ENCODE measurements at regions not wholly inside any gene's neighbourhood (a gene's known extent, or its start where the extent isn't known, plus 50 kb on each side); places are given as distances from the start of the nearest gene placed in this dataset.
A peak's percentile ranks its signal among the peaks of the same experiment; 100 is the strongest.

GRCh38 chr1:101290922-101291561, 54.2 kb downstream of the S1PR1 start:
- no peak overlapping the region for H3K9ac ChIP-seq (ENCODE audit: insufficient read length)
- H3K27ac ChIP-seq: no peak overlapping the region
- H3K4me3 ChIP-seq: no peak overlapping the region
- TF ChIP-seq EZH2 (IDR thresholded peaks at IDR 0.05): no peak
- no peak for TF ChIP-seq FOXP2 (optimal IDR thresholded peaks at IDR 0.05; ENCODE audit: control extremely low read depth, extremely low read length, insufficient read depth)
- TF ChIP-seq POLR2AphosphoS5 (IDR thresholded peaks at IDR 0.05; ENCODE audit: borderline replicate concordance, low read depth, low read length): no peak
- no peaks in the 10 kb centered on the region for H3K36me3 ChIP-seq (ENCODE audit: insufficient read depth, low read length)
- no peak for DNase-seq (ENCODE audit: low read depth, low spot score)
- no peaks in the 10 kb centered on the region for H3K9me3 ChIP-seq (ENCODE audit: low read depth, low read length)

- no peak overlapping the region for H3K27ac ChIP-seq
- peak overlapping the region; percentile 5; the same call in 1 of the 2 replicates for H3K4me3 ChIP-seq
- DNase-seq (ENCODE audit: low read depth, low spot score): no peak
- no peaks in the 10 kb centered on the region for H3K36me3 ChIP-seq (ENCODE audit: insufficient read depth, low read length)
- H3K9me3 ChIP-seq (ENCODE audit: low read depth, low read length): no peaks in the 10 kb centered on the region
- TF ChIP-seq FOXP2 (optimal IDR thresholded peaks at IDR 0.05; ENCODE audit: control extremely low read depth, extremely low read length, insufficient read depth): no peak
- TF ChIP-seq POLR2AphosphoS5 (IDR thresholded peaks at IDR 0.05; ENCODE audit: borderline replicate concordance, low read depth, low read length): no peak
- no peak for TF ChIP-seq EZH2 (IDR thresholded peaks at IDR 0.05)
- H3K9ac ChIP-seq (ENCODE audit: insufficient read length): no peak overlapping the region
These were observed 55.0 kb downstream of the S1PR1 start for GRCh38 chr1:101291562-101292380.

GRCh38 chr1:101293461-101294051, 56.7 kb downstream of the S1PR1 start:
- no peak for DNase-seq (ENCODE audit: low read depth, low spot score)
- Histone ChIP-seq H3K9ac (ENCODE audit: insufficient read length) (no peak overlapping the region), H3K36me3 (ENCODE audit: insufficient read depth, low read length) (no peaks in the 10 kb centered on the region), H3K27ac (no peak overlapping the region), H3K4me3 (no peak overlapping the region), H3K9me3 (ENCODE audit: low read depth, low read length) (no peaks in the 10 kb centered on the region)
- no peak for TF ChIP-seq EZH2 (IDR thresholded peaks at IDR 0.05)
- TF ChIP-seq POLR2AphosphoS5 (IDR thresholded peaks at IDR 0.05; ENCODE audit: borderline replicate concordance, low read depth, low read length): no peak
- TF ChIP-seq FOXP2 (optimal IDR thresholded peaks at IDR 0.05; ENCODE audit: control extremely low read depth, extremely low read length, insufficient read depth): no peak

- Histone ChIP-seq H3K9ac (ENCODE audit: insufficient read length) (no peak overlapping the region), H3K27ac (no peak overlapping the region), H3K36me3 (ENCODE audit: insufficient read depth, low read length) (no peaks in the 10 kb centered on the region), H3K4me3 (no peak overlapping the region), H3K9me3 (ENCODE audit: low read depth, low read length) (no peaks in the 10 kb centered on the region)
- no peak for DNase-seq (ENCODE audit: low read depth, low spot score)
- TF ChIP-seq EZH2 (IDR thresholded peaks at IDR 0.05) (no peak), POLR2AphosphoS5 (IDR thresholded peaks at IDR 0.05; ENCODE audit: borderline replicate concordance, low read depth, low read length) (no peak), FOXP2 (optimal IDR thresholded peaks at IDR 0.05; ENCODE audit: control extremely low read depth, extremely low read length, insufficient read depth) (no peak)
These were observed 58.4 kb downstream of the S1PR1 start for GRCh38 chr1:101295209-101295608.

DNA sequence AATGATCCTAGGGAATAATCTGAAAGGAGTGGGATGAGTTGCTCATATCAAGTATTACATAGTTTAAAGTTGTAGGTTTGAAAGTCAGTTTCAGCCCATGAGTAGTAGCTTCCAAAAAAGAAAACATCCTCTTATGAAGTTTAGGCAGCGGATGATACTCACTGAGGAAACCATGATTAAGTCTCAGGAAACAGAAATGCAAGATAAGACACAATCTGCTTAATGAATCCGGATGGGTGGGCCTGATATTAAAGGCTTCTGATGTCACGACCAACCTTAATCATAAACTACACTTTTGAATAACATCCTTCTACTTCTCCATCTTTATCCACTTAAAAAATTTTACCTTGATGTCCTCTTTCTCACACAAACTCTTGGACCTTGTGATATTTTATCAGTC, 61.8 kb downstream of the S1PR1 start:
- Histone ChIP-seq H3K4me3 (no peak overlapping the region), H3K36me3 (ENCODE audit: insufficient read depth, low read length) (no peaks in the 10 kb centered on the region), H3K9ac (ENCODE audit: insufficient read length) (no peak overlapping the region), H3K9me3 (ENCODE audit: low read depth, low read length) (no peaks in the 10 kb centered on the region), H3K27ac (no peak overlapping the region)
- TF ChIP-seq FOXP2 (optimal IDR thresholded peaks at IDR 0.05; ENCODE audit: control extremely low read depth, extremely low read length, insufficient read depth) (no peak), EZH2 (IDR thresholded peaks at IDR 0.05) (no peak), POLR2AphosphoS5 (IDR thresholded peaks at IDR 0.05; ENCODE audit: borderline replicate concordance, low read depth, low read length) (no peak)
- no peak for DNase-seq (ENCODE audit: low read depth, low spot score)

DNA sequence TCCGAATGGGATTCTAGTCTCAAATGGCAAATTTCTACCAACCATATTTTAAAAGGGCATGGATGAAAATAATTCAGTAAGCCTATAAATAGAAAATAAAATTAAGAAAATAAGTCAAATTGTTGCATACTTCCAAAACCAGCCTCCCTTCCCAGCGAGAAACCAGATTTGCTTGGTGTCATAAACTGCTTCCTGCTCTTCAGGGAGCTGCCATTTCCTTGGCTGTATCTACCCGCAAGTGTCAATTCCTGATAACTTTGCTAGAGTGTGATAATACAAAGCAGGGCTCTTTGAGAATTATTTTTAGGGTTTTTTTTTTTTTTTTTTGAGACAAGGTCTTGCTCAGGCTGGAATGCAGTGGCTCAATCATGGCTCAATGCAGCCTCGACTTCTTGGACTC, 62.3 kb downstream of the S1PR1 start:
- Histone ChIP-seq H3K9me3 (ENCODE audit: low read depth, low read length) (no peaks in the 10 kb centered on the region), H3K9ac (ENCODE audit: insufficient read length) (no peak overlapping the region), H3K4me3 (no peak overlapping the region), H3K27ac (no peak overlapping the region), H3K36me3 (ENCODE audit: insufficient read depth, low read length) (no peaks in the 10 kb centered on the region)
- DNase-seq (ENCODE audit: low read depth, low spot score): no peak
- TF ChIP-seq POLR2AphosphoS5 (IDR thresholded peaks at IDR 0.05; ENCODE audit: borderline replicate concordance, low read depth, low read length): no peak
- no peak for TF ChIP-seq EZH2 (IDR thresholded peaks at IDR 0.05)
- TF ChIP-seq FOXP2 (optimal IDR thresholded peaks at IDR 0.05; ENCODE audit: control extremely low read depth, extremely low read length, insufficient read depth): no peak

GRCh38 chr1:101299710-101300109, 62.9 kb downstream of the S1PR1 start:
- TF ChIP-seq POLR2AphosphoS5 (IDR thresholded peaks at IDR 0.05; ENCODE audit: borderline replicate concordance, low read depth, low read length): no peak
- TF ChIP-seq EZH2 (IDR thresholded peaks at IDR 0.05): no peak
- no peak for TF ChIP-seq FOXP2 (optimal IDR thresholded peaks at IDR 0.05; ENCODE audit: control extremely low read depth, extremely low read length, insufficient read depth)
- H3K4me3 ChIP-seq: no peak overlapping the region

DNA sequence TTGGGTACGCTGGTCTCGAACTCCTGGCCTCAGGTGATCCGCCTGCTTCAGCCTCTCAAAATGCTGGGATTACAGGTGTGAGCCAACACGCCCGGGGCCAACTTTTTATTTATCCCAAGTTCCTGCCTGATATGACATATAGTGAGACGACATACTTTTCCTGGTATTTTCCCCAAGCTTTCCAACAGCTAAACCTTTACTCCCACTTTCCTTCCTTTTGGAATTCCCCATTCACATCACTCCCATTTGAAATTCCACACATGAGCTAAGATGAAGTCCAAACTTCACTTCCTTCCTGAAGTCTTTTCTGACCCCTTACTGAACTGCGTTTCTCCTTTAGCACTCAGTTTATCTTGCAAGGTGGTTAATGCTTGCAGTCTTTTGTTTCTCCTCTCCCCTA, 64.1 kb downstream of the S1PR1 start:
- TF ChIP-seq POLR2AphosphoS5 (IDR thresholded peaks at IDR 0.05; ENCODE audit: borderline replicate concordance, low read depth, low read length) (no peak), EZH2 (IDR thresholded peaks at IDR 0.05) (no peak), FOXP2 (optimal IDR thresholded peaks at IDR 0.05; ENCODE audit: control extremely low read depth, extremely low read length, insufficient read depth) (no peak)
- Histone ChIP-seq H3K36me3 (ENCODE audit: insufficient read depth, low read length) (no peaks in the 10 kb centered on the region), H3K9me3 (ENCODE audit: low read depth, low read length) (no peaks in the 10 kb centered on the region), H3K27ac (no peak overlapping the region), H3K4me3 (no peak overlapping the region), H3K9ac (ENCODE audit: insufficient read length) (no peak overlapping the region)
- DNase-seq (ENCODE audit: low read depth, low spot score): no peak

More at GRCh38 chr1:101299710-101300109, 62.9 kb downstream of the S1PR1 start:
- no peak for DNase-seq (ENCODE audit: low read depth, low spot score)
- Histone ChIP-seq H3K27ac (no peak overlapping the region), H3K36me3 (ENCODE audit: insufficient read depth, low read length) (no peaks in the 10 kb centered on the region), H3K9ac (ENCODE audit: insufficient read length) (no peak overlapping the region), H3K9me3 (ENCODE audit: low read depth, low read length) (no peaks in the 10 kb centered on the region)
